Ishikawa (cell line): ENCODE measurements at regions not wholly inside any gene's neighbourhood (a gene's known extent, or its start where the extent isn't known, plus 50 kb on each side); places are given as distances from the start of the nearest gene placed in this dataset.

Experiments used
- CEBPB ChIP-seq: IDR thresholded peaks from 2 replicates; pipeline ENCODE4 v1.6.1; 2012
- CREB1 ChIP-seq: IDR thresholded peaks from 2 replicates; pipeline ENCODE4 v1.6.1; 2012; ENCODE audit warnings: low read depth
- EGR1 ChIP-seq: IDR thresholded peaks from 2 replicates; pipeline ENCODE4 v1.6.1; 2012
- EP300 ChIP-seq: IDR thresholded peaks from 2 replicates; pipeline ENCODE4 v1.6.1; 2012; ENCODE audit warnings: borderline replicate concordance
- FOXM1 ChIP-seq: IDR thresholded peaks from 2 replicates; pipeline ENCODE4 v1.6.1; 2012; ENCODE audit warnings: low read depth, borderline replicate concordance
- MAX ChIP-seq: IDR thresholded peaks from 2 replicates; pipeline ENCODE4 v1.6.1; 2012
- NFIC ChIP-seq: IDR thresholded peaks from 2 replicates; pipeline ENCODE4 v1.6.1; 2012
- RAD21 ChIP-seq: IDR thresholded peaks from 2 replicates; pipeline ENCODE4 v1.6.1; 2012; ENCODE audit warnings: low read depth
- REST ChIP-seq: IDR thresholded peaks from 2 replicates; pipeline ENCODE4 v1.6.1; 2012; ENCODE audit warnings: low read depth, mild to moderate bottlenecking
- TAF1 ChIP-seq: IDR thresholded peaks from 2 replicates; pipeline ENCODE4 v1.6.1; 2012; ENCODE audit warnings: low read depth, mild to moderate bottlenecking
- TCF12 ChIP-seq: IDR thresholded peaks from 2 replicates; pipeline ENCODE4 v1.6.1; 2012; ENCODE audit warnings: low read depth
- TEAD4 ChIP-seq: IDR thresholded peaks from 2 replicates; pipeline ENCODE4 v1.6.1; 2012
- USF1 ChIP-seq: IDR thresholded peaks from 2 replicates; pipeline ENCODE4 v1.6.1; 2012
- YY1 ChIP-seq: IDR thresholded peaks from 2 replicates; pipeline ENCODE4 v1.6.1; 2012; ENCODE audit warnings: low read depth
- ZBTB7A ChIP-seq: IDR thresholded peaks from 2 replicates; pipeline ENCODE4 v1.6.1; 2012; ENCODE audit warnings: low read depth

GRCh38 chr10:25815236-25815635, 118.8 kb upstream of the MYO3A start:
- TF ChIP-seq FOXM1: no peak
- no peak for TF ChIP-seq TAF1
- TF ChIP-seq EP300: no peak
- no peak for TF ChIP-seq REST
- TF ChIP-seq EGR1: no peak
- no peak for TF ChIP-seq USF1
- no peak for TF ChIP-seq RAD21
- no peak for TF ChIP-seq YY1
- no peak for TF ChIP-seq NFIC
- TF ChIP-seq ZBTB7A: no peak

GRCh38 chr10:25815999-25816768, 117.8 kb upstream of the MYO3A start:
- TF ChIP-seq RAD21 (no peak), CEBPB (no peak), CREB1 (no peak), TCF12 (no peak), YY1 (no peak), MAX (no peak), NFIC (no peak), ZBTB7A (no peak), REST (no peak), TEAD4 (no peak), EP300 (no peak), TAF1 (no peak), USF1 (no peak), FOXM1 (no peak), EGR1 (no peak)

GRCh38 chr10:25817200-25817599, 116.8 kb upstream of the MYO3A start:
- no peak for TF ChIP-seq YY1
- no peak for TF ChIP-seq CEBPB
- no peak for TF ChIP-seq NFIC
- TF ChIP-seq FOXM1: no peak
- TF ChIP-seq TAF1: no peak
- no peak for TF ChIP-seq TEAD4
- no peak for TF ChIP-seq REST
- TF ChIP-seq CREB1: no peak

- TF ChIP-seq ZBTB7A: no peak
- no peak for TF ChIP-seq EGR1
- TF ChIP-seq REST: no peak
- no peak for TF ChIP-seq USF1
- no peak for TF ChIP-seq CEBPB
- TF ChIP-seq TCF12: no peak
- TF ChIP-seq YY1: no peak
- TF ChIP-seq NFIC: no peak
- no peak for TF ChIP-seq RAD21
- no peak for TF ChIP-seq CREB1
- no peak for TF ChIP-seq MAX
- no peak for TF ChIP-seq EP300
These were observed 115.3 kb upstream of the MYO3A start for GRCh38 chr10:25818751-25819150.
